SK-N-MC (cell line): ENCODE measurements at regions not wholly inside any gene's neighbourhood (a gene's known extent, or its start where the extent isn't known, plus 50 kb on each side); places are given as distances from the start of the nearest gene placed in this dataset.

Experiments
- EZH2 ChIP-seq: fragments of 200-600 bp; sonication (generic); IDR thresholded peaks from one replicate; pipeline ENCODE4 v1.6.1; 2017; ENCODE audit warnings: antibody characterized with exemption
- FOXP2 ChIP-seq: optimal IDR thresholded peaks from 2 replicates; pipeline ENCODE3; 2011; ENCODE audit warnings: mild to moderate bottlenecking, moderate library complexity; ENCODE audit not compliant: insufficient read depth; ENCODE audit errors: extremely low read length, control extremely low read depth
- POLR2AphosphoS5 ChIP-seq: IDR thresholded peaks from 2 replicates; pipeline ENCODE4 v1.6.1; 2012; ENCODE audit warnings: mild to moderate bottlenecking, low read depth, low read length, borderline replicate concordance

GRCh38 chr7:22577470-22578001 is 77.5 kb upstream of the STEAP1B start:
- TF ChIP-seq POLR2AphosphoS5 (no peak), EZH2 (no peak), FOXP2 (no peak)
